Spleen (tissue), 7 donors: ENCODE measurements at regions not wholly inside any gene's neighbourhood (a gene's known extent, or its start where the extent isn't known, plus 50 kb on each side); places are given as distances from the start of the nearest gene placed in this dataset.

Experiments used
- POLR2A ChIP-seq, 3 donors: fragments of 450-650 bp; IDR thresholded peaks; one replicate each; pipeline ENCODE4 v1.5.1; 2017; ENCODE audit warnings: antibody characterized with exemption in 3 of 3, mild to moderate bottlenecking in 1 of 3
- POLR2AphosphoS5 ChIP-seq, 3 donors: sonication (generic); formaldehyde crosslinking; IDR thresholded peaks; one replicate each; pipeline ENCODE4 v1.5.1; 2017; ENCODE audit warnings: antibody characterized with exemption in 3 of 3
- TF ChIP-seq, protein P1 (sequence below), 11 experiments: fragments of 200-600 bp in 7 of 11; fragments of 450-650 bp in 4 of 11; sonication (generic) in 4 of 11; IDR thresholded peaks in 8 of 11; conservative IDR thresholded peaks in 3 of 11; 1 replicate in 7 of 11; 2 replicates in 4 of 11; pipeline versions ENCODE4 v1.4.0 to v1.8.0; 2016 to 2021; ENCODE audit warnings: antibody characterized with exemption in 11 of 11, inconsistent platforms in 4 of 11, mild to moderate bottlenecking in 1 of 11
- donor health status: DM: no; HTN: no; CAD: no; lungs with moderate emphysema.
- donor health status: DM: no; HTN: no; CAD: no.
- donor health status: DM: no; HTN: no; CAD: no.

DNA sequence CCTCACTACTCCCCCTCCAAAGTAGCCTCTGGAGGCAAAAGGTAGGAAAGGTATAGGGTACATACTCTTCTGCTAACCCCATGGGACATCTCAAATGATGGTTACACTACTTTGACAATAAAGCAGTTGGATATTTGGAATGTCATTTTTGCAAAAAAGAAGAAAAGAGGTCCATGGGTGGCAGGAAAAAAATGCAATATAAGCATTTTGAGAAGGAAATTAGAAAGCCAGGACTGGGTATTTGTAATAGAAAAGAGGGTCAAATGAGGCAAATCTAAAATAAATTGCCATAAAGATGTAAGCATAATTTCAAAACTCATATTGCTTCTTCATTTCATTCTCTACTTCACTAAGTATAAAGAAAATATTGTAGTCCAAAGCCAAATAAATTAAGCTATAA, 280.2 kb downstream of the NOL4 start:
- TF ChIP-seq, protein P1, sequence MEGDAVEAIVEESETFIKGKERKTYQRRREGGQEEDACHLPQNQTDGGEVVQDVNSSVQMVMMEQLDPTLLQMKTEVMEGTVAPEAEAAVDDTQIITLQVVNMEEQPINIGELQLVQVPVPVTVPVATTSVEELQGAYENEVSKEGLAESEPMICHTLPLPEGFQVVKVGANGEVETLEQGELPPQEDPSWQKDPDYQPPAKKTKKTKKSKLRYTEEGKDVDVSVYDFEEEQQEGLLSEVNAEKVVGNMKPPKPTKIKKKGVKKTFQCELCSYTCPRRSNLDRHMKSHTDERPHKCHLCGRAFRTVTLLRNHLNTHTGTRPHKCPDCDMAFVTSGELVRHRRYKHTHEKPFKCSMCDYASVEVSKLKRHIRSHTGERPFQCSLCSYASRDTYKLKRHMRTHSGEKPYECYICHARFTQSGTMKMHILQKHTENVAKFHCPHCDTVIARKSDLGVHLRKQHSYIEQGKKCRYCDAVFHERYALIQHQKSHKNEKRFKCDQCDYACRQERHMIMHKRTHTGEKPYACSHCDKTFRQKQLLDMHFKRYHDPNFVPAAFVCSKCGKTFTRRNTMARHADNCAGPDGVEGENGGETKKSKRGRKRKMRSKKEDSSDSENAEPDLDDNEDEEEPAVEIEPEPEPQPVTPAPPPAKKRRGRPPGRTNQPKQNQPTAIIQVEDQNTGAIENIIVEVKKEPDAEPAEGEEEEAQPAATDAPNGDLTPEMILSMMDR (IDR thresholded peaks at IDR 0.05 in 8 of 11, conservative IDR thresholded peaks at IDR 0.05 in 3 of 11), result no peak
- TF ChIP-seq POLR2A (IDR thresholded peaks at IDR 0.05) (no peak), POLR2AphosphoS5 (IDR thresholded peaks at IDR 0.05) (no peak)
